ENCODE measurements at regions not wholly inside any gene's neighbourhood (a gene's known extent, or its start where the extent isn't known, plus 50 kb on each side); places are given as distances from the start of the nearest gene placed in this dataset.

GRCh38 chr1:8241417-8242014 lies 76.4 kb upstream of the SLC45A1 start:
- no peak for TF ChIP-seq CTCF (IDR thresholded peaks at IDR 0.05)
- no peak for TF ChIP-seq POLR2A (IDR thresholded peaks at IDR 0.05)
